SW 1271 (cell line): ENCODE measurements at regions not wholly inside any gene's neighbourhood (a gene's known extent, or its start where the extent isn't known, plus 50 kb on each side); places are given as distances from the start of the nearest gene placed in this dataset.

Experiments
- DNase-seq, 2 experiments: peaks; one replicate each; lab custom pipeline; 2025; lab: John Stamatoyannopoulos, UW

DNA sequence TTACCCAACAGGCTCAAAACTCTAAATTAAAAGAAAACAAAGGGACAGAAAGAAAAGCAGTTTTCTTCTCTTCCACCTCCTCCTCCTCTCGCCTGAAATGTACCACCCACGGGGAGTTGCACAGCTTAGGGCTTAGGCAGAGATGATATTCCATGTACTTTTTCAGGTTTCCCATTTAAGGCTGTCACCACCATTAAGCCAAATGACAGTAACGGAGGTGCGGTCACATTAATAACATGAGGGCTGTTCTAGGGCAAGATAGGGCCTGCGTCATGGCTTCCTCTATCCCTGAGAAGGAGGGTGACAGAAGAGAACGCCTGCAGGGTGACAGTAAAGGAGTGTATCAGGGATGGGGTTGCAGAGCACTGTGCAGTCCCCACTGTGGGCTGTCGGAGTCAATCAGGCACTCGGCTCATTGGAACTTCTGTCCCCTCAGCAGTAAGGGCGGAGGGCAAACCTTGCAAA, 51.7 kb upstream of the TJP1 start:
- no peak for DNase-seq

DNA sequence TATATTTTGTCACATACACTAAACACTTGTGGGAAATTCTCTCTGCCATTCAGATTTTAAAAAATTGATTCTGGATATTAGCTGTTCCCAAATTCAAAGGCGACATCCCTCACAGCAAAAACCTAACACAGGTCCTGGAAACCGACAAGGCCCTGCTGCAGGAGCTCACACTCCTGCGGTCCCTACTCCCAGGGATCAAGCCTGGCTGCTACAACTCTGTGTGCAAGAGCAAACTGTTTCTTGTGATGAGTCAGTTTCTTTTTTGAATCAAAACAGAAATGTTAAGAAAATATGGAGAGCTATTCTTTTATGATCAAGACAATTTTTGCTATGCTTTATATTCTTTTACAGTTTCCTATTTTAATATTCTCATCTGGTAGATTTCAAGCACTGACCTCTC, 51.0 kb upstream of the TJP1 start:
- no peak for DNase-seq

DNA sequence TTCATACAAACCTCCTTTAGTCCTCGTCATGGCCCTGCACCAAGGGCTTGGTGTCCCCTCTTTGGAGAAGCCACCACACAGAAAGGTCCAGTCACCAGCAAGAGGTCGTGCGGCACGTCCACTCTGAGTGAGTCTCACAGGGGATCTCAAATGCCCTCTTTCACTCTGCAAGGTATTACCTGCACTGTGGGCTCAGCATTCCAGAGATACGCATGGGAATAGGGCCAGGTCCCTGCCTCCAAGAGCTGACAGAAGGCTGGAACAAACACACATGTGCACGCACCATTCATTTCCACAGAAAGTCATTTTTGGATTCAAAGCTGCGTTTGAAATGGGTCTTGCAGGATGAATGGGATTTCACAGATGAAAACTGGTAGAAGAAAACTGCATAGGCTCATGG, 50.4 kb upstream of the TJP1 start:
- no peak for DNase-seq
